Mesendoderm (in vitro differentiated cells): ENCODE measurements at regions not wholly inside any gene's neighbourhood (a gene's known extent, or its start where the extent isn't known, plus 50 kb on each side); places are given as distances from the start of the nearest gene placed in this dataset.
"Not testable (repeated sequence)": the region's sequence is repeated elsewhere in the genome, so short reads cannot be mapped to it uniquely, and the experiment has no call there.

ENCODE experiments used
- DNase-seq: peaks from one replicate; pipeline ENCODE4 v3.0.0; 2013
- H2AK5ac ChIP-seq: 2 replicates; pipeline ENCODE4 v1.6.1; 2013; ENCODE audit warnings: low read length, inconsistent platforms
- H2BK120ac ChIP-seq: 2 replicates; pipeline ENCODE4 v1.6.1; 2013; ENCODE audit warnings: low read depth, mild to moderate bottlenecking, low read length, moderate library complexity, mixed read lengths
- H2BK15ac ChIP-seq: replicated peaks from 2 replicates; pipeline ENCODE4 v1.6.1; 2013; ENCODE audit warnings: low read depth, mild to moderate bottlenecking, moderate library complexity
- H2BK5ac ChIP-seq: 2 replicates; pipeline ENCODE4 v1.6.1; 2013; ENCODE audit warnings: low read length, inconsistent platforms
- H3K18ac ChIP-seq: 2 replicates; pipeline ENCODE4 v1.6.1; 2013; ENCODE audit warnings: mild to moderate bottlenecking, low read length, mixed read lengths
- H3K23ac ChIP-seq: one replicate; pipeline ENCODE4 v1.6.1; 2013; ENCODE audit warnings: low read length
- H3K27ac ChIP-seq: 2 replicates; pipeline ENCODE4 v1.5.1; 2013; ENCODE audit warnings: low read depth, mild to moderate bottlenecking, inconsistent platforms, low read length, moderate library complexity
- H3K27me3 ChIP-seq: 2 replicates; pipeline ENCODE4 v1.6.1; 2013; ENCODE audit warnings: low read length, control low read depth, mild to moderate bottlenecking, inconsistent platforms; ENCODE audit not compliant: insufficient read depth, poor library complexity
- H3K36me3 ChIP-seq: 2 replicates; pipeline ENCODE4 v1.6.1; 2013; ENCODE audit warnings: low read length, inconsistent platforms; ENCODE audit not compliant: control insufficient read depth, insufficient read depth
- H3K4ac ChIP-seq: one replicate; pipeline ENCODE4 v1.6.1; 2013; ENCODE audit warnings: low read depth, mild to moderate bottlenecking, low read length, moderate library complexity
- H3K4me1 ChIP-seq: 2 replicates; pipeline ENCODE4 v1.6.1; 2013; ENCODE audit warnings: low read depth, low read length, inconsistent platforms; ENCODE audit not compliant: control insufficient read depth
- H3K4me2 ChIP-seq: 2 replicates; pipeline ENCODE4 v1.6.1; 2013; ENCODE audit warnings: low read length
- H3K4me3 ChIP-seq: 2 replicates; pipeline ENCODE4 v1.5.1; 2013; ENCODE audit warnings: mild to moderate bottlenecking, low read length
- H3K56ac ChIP-seq: one replicate; pipeline ENCODE4 v1.6.1; 2013; ENCODE audit warnings: low read length
- H3K79me1 ChIP-seq: 2 replicates; pipeline ENCODE4 v1.6.1; 2013; ENCODE audit warnings: low read length, inconsistent platforms
- H3K79me2 ChIP-seq: 2 replicates; pipeline ENCODE4 v1.6.1; 2013; ENCODE audit warnings: mild to moderate bottlenecking, low read length; ENCODE audit not compliant: control insufficient read depth, insufficient read depth
- H3K9ac ChIP-seq: 2 replicates; pipeline ENCODE4 v1.6.1; 2013; ENCODE audit warnings: low read length, inconsistent platforms
- H4K5ac ChIP-seq: one replicate; pipeline ENCODE4 v1.6.1; 2013; ENCODE audit warnings: low read length
- H4K8ac ChIP-seq: one replicate; pipeline ENCODE4 v1.6.1; 2013; ENCODE audit warnings: low read depth, mild to moderate bottlenecking, control low read depth, low read length, moderate library complexity
- WGBS: extraction: QIAGEN DNeasy Blood & Tissue Kit; methylation state at CpG from one replicate; pipeline ENCODE4 v1.1.7; 2013; ENCODE audit warnings: low lambda C conversion rate, missing lambda C conversion rate; ENCODE audit not compliant: insufficient coverage; ENCODE audit errors: extremely low coverage; 5-methylcytosine and 5-hydroxymethylcytosine counted together

DNA sequence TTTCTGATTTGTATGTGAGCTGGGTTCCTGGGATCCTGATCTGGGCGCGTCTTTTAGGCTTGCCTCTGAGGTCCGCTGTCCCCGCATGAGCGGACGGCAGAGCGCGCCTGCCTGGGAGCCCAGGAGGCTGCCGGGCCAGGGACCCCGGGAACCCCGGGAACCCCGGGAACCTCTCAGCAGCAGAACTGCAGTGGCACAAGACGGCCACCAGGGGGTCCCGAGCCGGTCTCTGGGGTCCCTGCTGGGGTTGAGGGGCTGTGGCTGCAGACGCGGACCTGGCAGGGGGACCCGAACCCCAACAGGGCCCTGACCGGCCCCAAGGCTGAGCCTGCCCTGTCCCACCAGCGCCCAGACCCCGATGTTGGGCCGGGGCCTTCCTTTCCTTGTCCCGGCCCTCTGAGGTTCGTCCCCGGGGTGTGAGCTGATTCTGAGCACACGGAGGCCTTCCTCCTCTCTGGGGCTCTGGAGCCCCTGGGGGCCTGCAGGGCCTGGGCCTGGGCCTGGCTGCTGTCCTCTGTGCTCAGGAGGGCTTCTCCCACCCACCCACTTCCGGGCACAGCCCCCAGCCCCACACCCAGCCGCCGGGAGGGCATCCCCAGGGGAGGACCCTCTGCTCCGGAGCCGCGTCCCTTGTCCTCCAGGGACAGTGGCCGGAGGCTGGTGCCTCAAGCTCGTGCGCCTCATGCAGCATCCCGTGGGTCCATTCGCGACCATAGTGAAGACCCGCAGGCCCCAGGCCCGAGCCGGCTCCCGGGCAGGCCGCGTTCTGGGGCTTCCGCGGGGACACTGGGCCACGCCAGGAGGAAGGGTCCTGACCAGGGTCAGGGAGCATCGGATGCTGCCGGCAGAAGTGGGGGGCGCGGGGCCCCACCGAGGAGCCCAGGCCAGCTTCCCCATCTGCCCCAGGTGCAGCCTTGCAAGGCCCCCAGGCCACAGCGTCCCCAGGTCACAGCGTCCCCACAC, 152.9 kb downstream of the TMEM121 start:
- H3K4me1 ChIP-seq, H3K27ac ChIP-seq, H3K4ac ChIP-seq, H3K56ac ChIP-seq, H3K79me2 ChIP-seq, H3K4me2 ChIP-seq, H3K4me3 ChIP-seq, H3K36me3 ChIP-seq, H2BK15ac ChIP-seq, H3K79me1 ChIP-seq, H4K8ac ChIP-seq, H4K5ac ChIP-seq, H2AK5ac ChIP-seq, H3K27me3 ChIP-seq, DNase-seq, H2BK5ac ChIP-seq, H2BK120ac ChIP-seq, H3K9ac ChIP-seq, H3K18ac ChIP-seq, H3K23ac ChIP-seq: not testable (repeated sequence)
- no CpG with 5 or more reads among the region's 54 CpGs for WGBS

DNA sequence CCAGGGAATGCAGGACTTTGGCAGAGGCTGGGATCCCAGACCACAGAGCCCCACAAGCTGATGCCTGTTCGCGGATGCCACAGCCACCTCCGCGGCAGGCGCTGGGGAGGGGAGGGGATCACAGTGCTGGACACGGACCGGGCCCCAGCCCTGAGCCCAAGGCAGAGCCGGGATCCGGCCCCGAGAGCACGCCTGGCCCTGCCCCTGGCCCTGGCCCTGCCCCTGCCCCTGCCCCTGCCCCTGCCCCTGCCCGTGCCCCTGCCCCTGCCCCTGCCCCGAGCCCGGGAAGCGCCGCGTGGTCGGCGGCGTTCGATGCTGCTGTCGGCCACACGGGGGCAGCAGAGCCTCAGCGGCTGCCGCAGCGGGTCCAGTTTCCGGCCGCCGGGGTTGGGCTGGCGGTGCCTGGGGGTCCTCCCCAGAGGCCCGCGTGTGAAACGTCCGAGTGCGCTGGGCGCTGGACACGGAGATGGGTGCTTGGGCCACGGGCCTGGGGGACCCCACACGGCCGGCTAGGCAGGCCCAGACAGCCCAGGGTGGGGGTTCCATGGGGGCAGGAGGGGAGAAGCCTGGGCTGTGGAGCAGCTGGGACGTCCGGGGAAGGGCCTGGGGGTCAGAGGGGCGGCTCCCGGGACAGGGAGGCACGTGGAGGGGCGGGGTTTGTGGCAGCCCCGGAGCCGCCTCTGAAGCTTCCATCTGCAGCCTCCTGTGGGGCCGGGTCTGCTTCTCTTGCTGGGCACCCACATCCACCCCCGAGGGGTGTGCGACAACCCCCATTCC, 153.8 kb downstream of the TMEM121 start:
- not testable (repeated sequence) for H3K56ac ChIP-seq, H3K4me3 ChIP-seq, DNase-seq, H2BK15ac ChIP-seq, H2BK5ac ChIP-seq, H3K79me1 ChIP-seq, H3K4me2 ChIP-seq, H4K8ac ChIP-seq, H2AK5ac ChIP-seq, H3K23ac ChIP-seq, H4K5ac ChIP-seq, H2BK120ac ChIP-seq, H3K4me1 ChIP-seq, H3K79me2 ChIP-seq, H3K4ac ChIP-seq, H3K27ac ChIP-seq, H3K18ac ChIP-seq, H3K27me3 ChIP-seq, H3K9ac ChIP-seq, H3K36me3 ChIP-seq
- WGBS, result no CpG with 5 or more reads among the region's 51 CpGs

DNA sequence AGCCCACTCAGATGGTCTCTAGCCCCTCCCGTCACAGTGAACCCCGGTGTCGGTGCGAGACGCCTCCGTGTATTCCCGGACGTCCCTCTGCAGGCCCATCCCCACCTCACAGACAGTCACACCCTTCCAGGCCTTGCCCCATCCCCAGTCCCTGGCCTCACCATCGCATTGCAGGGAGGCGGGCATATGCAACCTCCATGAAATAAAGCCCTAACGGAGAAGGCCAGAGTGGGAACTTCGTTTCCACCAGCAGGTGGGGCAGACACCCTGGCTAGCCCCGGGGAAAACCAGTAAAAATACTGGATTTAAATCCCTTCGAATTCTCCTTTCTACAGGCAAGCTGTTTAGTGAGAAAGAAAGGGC, 154.3 kb downstream of the TMEM121 start:
- WGBS, result no CpG with 5 or more reads among the region's 14 CpGs

DNA sequence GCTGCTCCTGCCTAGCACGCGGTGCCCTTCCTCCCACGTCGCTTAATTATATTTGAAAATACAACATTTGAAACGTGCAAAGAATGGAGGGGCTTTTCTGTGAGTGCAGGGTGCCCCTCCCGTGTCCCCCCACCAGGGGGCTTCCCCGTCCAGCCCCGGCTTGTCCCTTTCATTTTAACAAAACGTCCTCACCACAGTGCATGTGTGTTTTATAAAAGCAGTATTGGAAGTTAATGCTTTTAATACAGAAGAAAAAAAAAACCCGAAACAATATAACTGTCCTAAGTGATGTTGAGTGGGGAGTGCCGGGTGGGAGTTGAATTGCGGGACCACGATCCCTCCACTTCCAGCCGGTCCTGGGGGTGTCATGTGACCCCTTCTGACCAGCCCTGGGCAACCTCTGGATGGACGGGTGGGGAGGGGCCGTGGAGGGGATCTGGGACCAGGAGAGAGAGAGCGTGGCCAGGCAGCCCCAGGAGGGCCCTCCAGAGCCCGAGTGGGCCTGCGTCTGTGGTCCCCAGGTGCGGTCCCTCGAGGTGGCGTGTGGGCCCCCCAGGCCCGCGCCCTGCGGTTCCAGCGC, 155.3 kb downstream of the TMEM121 start:
- H3K79me1 ChIP-seq, H3K4ac ChIP-seq, H3K56ac ChIP-seq, H3K9ac ChIP-seq, H2BK5ac ChIP-seq, H3K4me2 ChIP-seq, H3K79me2 ChIP-seq, H3K27me3 ChIP-seq, H2BK15ac ChIP-seq, H3K18ac ChIP-seq, H2BK120ac ChIP-seq, H3K23ac ChIP-seq, H3K36me3 ChIP-seq, H3K4me1 ChIP-seq, H2AK5ac ChIP-seq, DNase-seq, H3K27ac ChIP-seq, H3K4me3 ChIP-seq, H4K5ac ChIP-seq, H4K8ac ChIP-seq: not testable (repeated sequence)
- no CpG with 5 or more reads among the region's 26 CpGs for WGBS

More for the DNA sequence above, 154.3 kb downstream of the TMEM121 start:
- not testable (repeated sequence) for H3K23ac ChIP-seq, H2BK5ac ChIP-seq, H3K27me3 ChIP-seq, H3K18ac ChIP-seq, H3K4ac ChIP-seq, H3K4me3 ChIP-seq, H4K8ac ChIP-seq, H3K79me1 ChIP-seq, H2BK120ac ChIP-seq, H2AK5ac ChIP-seq, H3K4me2 ChIP-seq, H3K27ac ChIP-seq, H3K9ac ChIP-seq, DNase-seq, H2BK15ac ChIP-seq, H3K56ac ChIP-seq, H4K5ac ChIP-seq, H3K4me1 ChIP-seq, H3K79me2 ChIP-seq, H3K36me3 ChIP-seq

DNA sequence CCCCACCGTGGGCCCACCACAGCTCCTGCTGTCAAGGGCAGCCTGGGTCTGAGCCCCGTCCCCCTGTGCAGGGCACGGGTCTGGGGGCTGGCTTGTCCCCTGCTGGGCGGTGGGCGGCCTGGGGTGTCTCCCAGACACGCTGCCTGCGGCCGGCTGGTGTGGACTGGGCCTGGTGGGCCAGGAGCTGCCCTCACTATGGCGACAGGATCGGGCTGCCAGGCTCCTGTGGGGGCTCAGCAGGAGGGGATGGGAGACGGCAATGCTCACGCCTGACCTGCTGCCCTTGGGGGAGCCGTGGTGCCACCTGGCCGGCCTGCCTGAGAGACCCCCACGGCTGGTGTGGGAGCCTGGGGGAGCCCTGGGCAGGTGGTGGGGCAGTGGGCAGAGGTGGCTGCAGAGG, 156.1 kb downstream of the TMEM121 start:
- WGBS, result no CpG with 5 or more reads among the region's 15 CpGs
- H4K5ac ChIP-seq, H3K79me2 ChIP-seq, H3K4me3 ChIP-seq, H3K23ac ChIP-seq, H3K27me3 ChIP-seq, H2BK120ac ChIP-seq, H3K36me3 ChIP-seq, H3K4ac ChIP-seq, H4K8ac ChIP-seq, H3K27ac ChIP-seq, H2AK5ac ChIP-seq, H3K9ac ChIP-seq, DNase-seq, H3K56ac ChIP-seq, H2BK15ac ChIP-seq, H3K79me1 ChIP-seq, H3K4me2 ChIP-seq, H3K18ac ChIP-seq, H3K4me1 ChIP-seq, H2BK5ac ChIP-seq: not testable (repeated sequence)
